ENCODE measurements at regions not wholly inside any gene's neighbourhood (a gene's known extent, or its start where the extent isn't known, plus 50 kb on each side); places are given as distances from the start of the nearest gene placed in this dataset.

GRCh38 chr3:41040256-41040655 is 159.0 kb upstream of the CTNNB1 start:
- CTCF ChIA-PET (ENCODE audit: unreplicated experiment) = no interaction called here
- no peak for DNase-seq (ENCODE audit: low spot score)
- Histone ChIP-seq H4K20me1 (ENCODE audit: insufficient read depth, low read length) (no peaks in the 10 kb centered on the region), H3K4me2 (ENCODE audit: low read length) (no peak overlapping the region), H3K27ac (ENCODE audit: low read depth, low read length, poor library complexity, severe bottlenecking) (no peak overlapping the region), H3K9me2 (ENCODE audit: insufficient read depth, low read length) (no peaks in the 10 kb centered on the region), H3K36me3 (ENCODE audit: insufficient read depth, low read length) (no peaks in the 10 kb centered on the region), H3K9me3 (ENCODE audit: low read length) (no peaks in the 10 kb centered on the region), H3K79me2 (ENCODE audit: insufficient read depth, low read depth, low read length) (no peaks in the 10 kb centered on the region), H2AFZ (ENCODE audit: low read length) (no peak overlapping the region), H3K4me1 (ENCODE audit: insufficient read depth, low read length, poor library complexity, severe bottlenecking) (peaks cover 10% of the 10 kb centered on the region), H3K4me3 (ENCODE audit: low read depth, low read length, poor library complexity, severe bottlenecking) (no peak overlapping the region)
- intact Hi-C loops (cut with micrococcal nuclease; ENCODE audit: unreplicated experiment) = no loop called here
- POLR2A ChIA-PET = no interaction called here
- TF ChIP-seq EZH2phosphoT487 (IDR thresholded peaks at IDR 0.05; ENCODE audit: borderline replicate concordance, low read depth, low read length) (no peak), CTCF (conservative IDR thresholded peaks at IDR 0.05; ENCODE audit: low read length) (no peak)
- BruUV-seq (replicated peaks) = no TSS peak

DNA sequence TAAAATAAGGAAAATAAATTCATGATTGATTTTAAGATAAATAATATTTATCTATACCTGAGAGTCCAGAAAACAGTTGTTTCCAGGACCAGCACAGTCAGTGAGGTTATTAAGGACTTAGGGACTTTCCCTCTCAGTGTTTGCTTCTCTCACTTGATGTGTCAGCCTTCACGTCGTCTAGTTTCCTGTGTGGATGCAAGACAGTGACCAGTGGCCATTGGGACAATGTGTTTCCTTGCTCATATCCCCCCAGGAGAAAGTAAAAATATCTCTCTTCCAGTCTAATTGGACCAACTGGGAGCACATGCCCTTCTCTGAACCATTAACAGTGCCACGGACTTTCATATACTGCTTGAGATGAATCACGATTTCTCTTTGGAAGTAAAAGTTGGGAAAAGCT is 157.8 kb upstream of the CTNNB1 start:
- DNase-seq (ENCODE audit: low spot score) = no peak
- peaks cover 10% of the 10 kb centered on the region for H3K4me1 ChIP-seq (ENCODE audit: insufficient read depth, low read length, poor library complexity, severe bottlenecking)
- intact Hi-C loops (cut with micrococcal nuclease; ENCODE audit: unreplicated experiment) = no loop called here
- H2AFZ ChIP-seq (ENCODE audit: low read length) = no peak overlapping the region
- ChIA-PET POLR2A (no interaction called here), CTCF (ENCODE audit: unreplicated experiment) (no interaction called here)
- H3K4me3 ChIP-seq (ENCODE audit: low read depth, low read length, poor library complexity, severe bottlenecking) = no peak overlapping the region
- BruUV-seq (replicated peaks) = no TSS peak
- no peaks in the 10 kb centered on the region for H3K9me3 ChIP-seq (ENCODE audit: low read length)
- no peak for TF ChIP-seq CTCF (conservative IDR thresholded peaks at IDR 0.05; ENCODE audit: low read length)
- no peaks in the 10 kb centered on the region for H3K79me2 ChIP-seq (ENCODE audit: insufficient read depth, low read depth, low read length)
- H4K20me1 ChIP-seq (ENCODE audit: insufficient read depth, low read length) = no peaks in the 10 kb centered on the region
- no peak overlapping the region for H3K4me2 ChIP-seq (ENCODE audit: low read length)
- H3K36me3 ChIP-seq (ENCODE audit: insufficient read depth, low read length) = no peaks in the 10 kb centered on the region
- H3K9me2 ChIP-seq (ENCODE audit: insufficient read depth, low read length) = no peaks in the 10 kb centered on the region
- H3K27ac ChIP-seq (ENCODE audit: low read depth, low read length, poor library complexity, severe bottlenecking) = no peak overlapping the region

GRCh38 chr3:41041899-41042298 is 157.4 kb upstream of the CTNNB1 start:
- Histone ChIP-seq H3K4me1 (ENCODE audit: insufficient read depth, low read length, poor library complexity, severe bottlenecking) (peaks cover 10% of the 10 kb centered on the region), H3K4me3 (ENCODE audit: low read depth, low read length, poor library complexity, severe bottlenecking) (no peak overlapping the region), H3K4me2 (ENCODE audit: low read length) (no peak overlapping the region), H4K20me1 (ENCODE audit: insufficient read depth, low read length) (no peaks in the 10 kb centered on the region), H3K9me3 (ENCODE audit: low read length) (no peaks in the 10 kb centered on the region), H3K9me2 (ENCODE audit: insufficient read depth, low read length) (no peaks in the 10 kb centered on the region), H3K79me2 (ENCODE audit: insufficient read depth, low read depth, low read length) (no peaks in the 10 kb centered on the region), H3K27ac (ENCODE audit: low read depth, low read length, poor library complexity, severe bottlenecking) (no peak overlapping the region), H2AFZ (ENCODE audit: low read length) (no peak overlapping the region), H3K36me3 (ENCODE audit: insufficient read depth, low read length) (no peaks in the 10 kb centered on the region)
- BruUV-seq (replicated peaks) = no TSS peak
- no peak for DNase-seq (ENCODE audit: low spot score)
- ChIA-PET POLR2A (no interaction called here), CTCF (ENCODE audit: unreplicated experiment) (no interaction called here)
- TF ChIP-seq CTCF (conservative IDR thresholded peaks at IDR 0.05; ENCODE audit: low read length) (no peak), EZH2phosphoT487 (IDR thresholded peaks at IDR 0.05; ENCODE audit: borderline replicate concordance, low read depth, low read length) (no peak)
- intact Hi-C loops (cut with micrococcal nuclease; ENCODE audit: unreplicated experiment) = no loop called here

Measured in OCI-LY7 (cell line).